OCI-LY1 (cell line): ENCODE measurements at regions not wholly inside any gene's neighbourhood (a gene's known extent, or its start where the extent isn't known, plus 50 kb on each side); places are given as distances from the start of the nearest gene placed in this dataset.
"Not testable (repeated sequence)": the region's sequence is repeated elsewhere in the genome, so short reads cannot be mapped to it uniquely, and the experiment has no call there.

Source experiments
- H2AFZ ChIP-seq: fragments of 200-600 bp; sonication (generic), shearing (Covaris generic); 2 replicates; pipeline ENCODE4 v1.6.0; 2014; ENCODE audit warnings: antibody characterized with exemption, mild to moderate bottlenecking, low read length
- H3F3A ChIP-seq: fragments of 200-600 bp; sonication (generic), shearing (Covaris generic); 2 replicates; pipeline ENCODE4 v1.6.0; 2014; ENCODE audit warnings: mild to moderate bottlenecking, antibody characterized with exemption, low read length, moderate library complexity; ENCODE audit not compliant: insufficient read depth
- H3K27ac ChIP-seq: fragments of 200-600 bp; sonication (generic); 2 replicates; pipeline ENCODE4 v1.5.1; 2014; ENCODE audit warnings: low read length, mixed run types, mild to moderate bottlenecking, low read depth; ENCODE audit not compliant: poor library complexity, severe bottlenecking
- H3K27me3 ChIP-seq: fragments of 200-600 bp; sonication (generic); 2 replicates; pipeline ENCODE4 v1.6.0; 2014; ENCODE audit warnings: antibody characterized with exemption, mild to moderate bottlenecking, low read length, moderate library complexity; ENCODE audit not compliant: insufficient read depth
- H3K36me3 ChIP-seq: fragments of 200-600 bp; sonication (generic); 2 replicates; pipeline ENCODE4 v1.6.1; 2014; ENCODE audit warnings: mild to moderate bottlenecking, antibody characterized with exemption, low read length, moderate library complexity, mixed read lengths; ENCODE audit not compliant: insufficient read depth
- H3K4me1 ChIP-seq: fragments of 200-600 bp; sonication (generic); 2 replicates; pipeline ENCODE4 v1.5.1; 2014; ENCODE audit warnings: mild to moderate bottlenecking, low read length, moderate library complexity; ENCODE audit not compliant: insufficient read depth, severe bottlenecking
- H3K4me2 ChIP-seq: fragments of 200-600 bp; sonication (generic), shearing (Covaris generic); 2 replicates; pipeline ENCODE4 v1.6.1; 2014; ENCODE audit warnings: low read length
- H3K4me3 ChIP-seq: fragments of 200-600 bp; sonication (generic); 2 replicates; pipeline ENCODE4 v1.5.1; 2014; ENCODE audit warnings: low read length, low read depth, mild to moderate bottlenecking, mixed read lengths; ENCODE audit not compliant: poor library complexity, severe bottlenecking
- H3K79me2 ChIP-seq: fragments of 200-600 bp; shearing (Covaris generic); 2 replicates; pipeline ENCODE4 v1.6.1; 2016; ENCODE audit warnings: mixed run types, low read length, mixed read lengths; ENCODE audit not compliant: insufficient read depth
- H3K9ac ChIP-seq: fragments of 200-600 bp; sonication (generic), shearing (Covaris generic); 2 replicates; pipeline ENCODE4 v1.6.1; 2014; ENCODE audit warnings: mild to moderate bottlenecking, low read length, mixed read lengths
- H3K9me2 ChIP-seq: fragments of 200-600 bp; sonication (generic), shearing (Covaris generic); 2 replicates; pipeline ENCODE4 v1.6.1; 2014; ENCODE audit warnings: low read depth, mild to moderate bottlenecking, low read length, mixed read lengths
- H3K9me3 ChIP-seq: fragments of 200-600 bp; shearing (Covaris generic); 2 replicates; pipeline ENCODE4 v1.6.1; 2014; ENCODE audit warnings: low read length, mixed read lengths
- H4K20me1 ChIP-seq: fragments of 200-600 bp; sonication (generic), shearing (Covaris generic); 2 replicates; pipeline ENCODE4 v1.6.0; 2016; ENCODE audit warnings: mild to moderate bottlenecking, low read length; ENCODE audit not compliant: insufficient read depth
- CTCF ChIP-seq: fragments of 200-600 bp; sonication (generic), shearing (Covaris generic); IDR thresholded peaks from 2 replicates; pipeline ENCODE4 v1.5.1; 2017; ENCODE audit warnings: mild to moderate bottlenecking, antibody characterized with exemption, low read length, moderate library complexity, mixed read lengths
- EZH2 ChIP-seq: fragments of 200-600 bp; sonication (generic), shearing (Covaris generic); IDR thresholded peaks from 2 replicates; pipeline ENCODE4 v1.8.0; 2017; ENCODE audit warnings: borderline replicate concordance, mixed run types, mild to moderate bottlenecking, antibody characterized with exemption, low read length, moderate library complexity, mixed read lengths

GRCh38 chr1:60875138-60875537, 207.2 kb upstream of the NFIA start:
- Histone ChIP-seq H3K9me2 (no peaks in the 10 kb centered on the region), H2AFZ (no peak overlapping the region), H3K9ac (no peak overlapping the region), H3K4me1 (no peaks in the 10 kb centered on the region), H3K4me3 (no peak overlapping the region), H3K9me3 (no peaks in the 10 kb centered on the region), H4K20me1 (no peaks in the 10 kb centered on the region), H3K27ac (no peak overlapping the region), H3K4me2 (no peak overlapping the region), H3F3A (no peaks in the 10 kb centered on the region), H3K79me2 (no peaks in the 10 kb centered on the region), H3K27me3 (no peaks in the 10 kb centered on the region), H3K36me3 (no peaks in the 10 kb centered on the region)
- TF ChIP-seq CTCF (no peak), EZH2 (no peak)

- Histone ChIP-seq H3K4me3 (no peak overlapping the region), H3F3A (no peaks in the 10 kb centered on the region), H3K27ac (no peak overlapping the region), H3K27me3 (no peaks in the 10 kb centered on the region), H3K9ac (no peak overlapping the region), H3K79me2 (no peaks in the 10 kb centered on the region), H2AFZ (no peak overlapping the region), H3K36me3 (no peaks in the 10 kb centered on the region), H3K4me1 (no peaks in the 10 kb centered on the region), H3K4me2 (no peak overlapping the region), H3K9me2 (no peaks in the 10 kb centered on the region), H3K9me3 (no peaks in the 10 kb centered on the region), H4K20me1 (no peaks in the 10 kb centered on the region)
- no peak for TF ChIP-seq CTCF
- TF ChIP-seq EZH2, result no peak
Measured at GRCh38 chr1:60874718-60875117, 207.6 kb upstream of the NFIA start.

GRCh38 chr1:60873396-60873795, 209.0 kb upstream of the NFIA start:
- not testable (repeated sequence) for H3F3A ChIP-seq, H3K9ac ChIP-seq, H4K20me1 ChIP-seq, H3K27me3 ChIP-seq, H3K9me3 ChIP-seq, H3K4me3 ChIP-seq, H3K4me2 ChIP-seq, H3K27ac ChIP-seq, H3K36me3 ChIP-seq, H2AFZ ChIP-seq, H3K4me1 ChIP-seq, H3K79me2 ChIP-seq, H3K9me2 ChIP-seq

- no peaks in the 10 kb centered on the region for H3K9me2 ChIP-seq
- H3K9me3 ChIP-seq, result no peaks in the 10 kb centered on the region
- no peaks in the 10 kb centered on the region for H3K27me3 ChIP-seq
- H3K79me2 ChIP-seq, result no peaks in the 10 kb centered on the region
- H2AFZ ChIP-seq, result no peak overlapping the region
- TF ChIP-seq EZH2 (no peak), CTCF (no peak)
- no peaks in the 10 kb centered on the region for H3K4me1 ChIP-seq
- no peaks in the 10 kb centered on the region for H3F3A ChIP-seq
- no peaks in the 10 kb centered on the region for H3K36me3 ChIP-seq
- no peak overlapping the region for H3K4me3 ChIP-seq
- no peak overlapping the region for H3K4me2 ChIP-seq
- H3K9ac ChIP-seq, result no peak overlapping the region
- no peak overlapping the region for H3K27ac ChIP-seq
- H4K20me1 ChIP-seq, result no peaks in the 10 kb centered on the region
Measured at GRCh38 chr1:60872426-60873054, 209.8 kb upstream of the NFIA start.
